ENCODE measurements at regions not wholly inside any gene's neighbourhood (a gene's known extent, or its start where the extent isn't known, plus 50 kb on each side); places are given as distances from the start of the nearest gene placed in this dataset.

DNA sequence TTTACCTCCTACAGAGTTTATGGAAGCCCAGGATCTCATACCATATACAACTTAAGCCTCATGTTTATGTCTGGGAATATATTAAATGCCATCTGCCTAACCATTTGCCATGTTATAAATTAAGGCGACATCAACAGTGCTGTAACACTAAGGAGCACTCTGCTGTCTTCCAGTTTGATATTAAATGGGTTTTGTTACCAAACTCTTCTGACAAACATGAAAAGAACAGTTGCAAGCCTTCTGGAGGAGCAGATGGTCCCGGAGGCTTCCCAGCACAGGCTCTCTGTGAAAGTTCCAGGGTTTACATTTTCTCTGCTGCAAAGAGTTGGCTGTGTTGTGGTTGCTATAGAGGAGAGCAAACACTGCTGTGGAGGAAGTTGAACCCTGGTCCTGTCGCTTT, 545.3 kb upstream of the SALL1 start:
- H3K4me1 ChIP-seq (ENCODE audit: control insufficient read depth, insufficient read depth, low read length): no peaks in the 10 kb centered on the region
- no peaks in the 10 kb centered on the region for H3K9me3 ChIP-seq (ENCODE audit: control insufficient read depth, insufficient read depth, low read length)
- DNase-seq (no peak), ATAC-seq (ENCODE audit: low read depth) (no peak)
- POLR2A ChIA-PET (ENCODE audit: unreplicated experiment): no interaction called here
- no peak overlapping the region for H3K4me3 ChIP-seq (ENCODE audit: insufficient read depth, low read depth, low read length)
- intact Hi-C loops (cut with micrococcal nuclease): no loop called here
- H3K23ac ChIP-seq (ENCODE audit: low read depth, low read length): no peak overlapping the region
- H3K36me3 ChIP-seq (ENCODE audit: control insufficient read depth, insufficient read depth, low read length): no peaks in the 10 kb centered on the region
- peaks cover 1% of the 10 kb centered on the region; the same call in 1 of the 2 replicates for H3K27me3 ChIP-seq (ENCODE audit: control insufficient read depth, insufficient read depth, low read length)
- TF ChIP-seq POLR2A (IDR thresholded peaks at IDR 0.05; ENCODE audit: low read depth, low read length) (no peak), FOS (IDR thresholded peaks at IDR 0.05; ENCODE audit: low read depth, low read length) (no peak), MAFK (IDR thresholded peaks at IDR 0.05; ENCODE audit: low read depth, low read length) (no peak), RFX5 (IDR thresholded peaks at IDR 0.05; ENCODE audit: low read depth, low read length) (no peak)
- TF ChIP-seq, protein P1, sequence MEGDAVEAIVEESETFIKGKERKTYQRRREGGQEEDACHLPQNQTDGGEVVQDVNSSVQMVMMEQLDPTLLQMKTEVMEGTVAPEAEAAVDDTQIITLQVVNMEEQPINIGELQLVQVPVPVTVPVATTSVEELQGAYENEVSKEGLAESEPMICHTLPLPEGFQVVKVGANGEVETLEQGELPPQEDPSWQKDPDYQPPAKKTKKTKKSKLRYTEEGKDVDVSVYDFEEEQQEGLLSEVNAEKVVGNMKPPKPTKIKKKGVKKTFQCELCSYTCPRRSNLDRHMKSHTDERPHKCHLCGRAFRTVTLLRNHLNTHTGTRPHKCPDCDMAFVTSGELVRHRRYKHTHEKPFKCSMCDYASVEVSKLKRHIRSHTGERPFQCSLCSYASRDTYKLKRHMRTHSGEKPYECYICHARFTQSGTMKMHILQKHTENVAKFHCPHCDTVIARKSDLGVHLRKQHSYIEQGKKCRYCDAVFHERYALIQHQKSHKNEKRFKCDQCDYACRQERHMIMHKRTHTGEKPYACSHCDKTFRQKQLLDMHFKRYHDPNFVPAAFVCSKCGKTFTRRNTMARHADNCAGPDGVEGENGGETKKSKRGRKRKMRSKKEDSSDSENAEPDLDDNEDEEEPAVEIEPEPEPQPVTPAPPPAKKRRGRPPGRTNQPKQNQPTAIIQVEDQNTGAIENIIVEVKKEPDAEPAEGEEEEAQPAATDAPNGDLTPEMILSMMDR (conservative IDR thresholded peaks at IDR 0.05; ENCODE audit: low read depth, low read length): no peak
- no peak overlapping the region for H4K5ac ChIP-seq (ENCODE audit: low read depth, low read length)
- dilution Hi-C loops (cut with HindIII; ENCODE audit: low sequenced_read_pairs, unreplicated experiment): no loop called here
- no peak overlapping the region for H3K18ac ChIP-seq (ENCODE audit: low read depth, low read length)
- no CpG with 5 or more reads among the region's 3 CpGs for WGBS, 2 experiments (ENCODE audit: extremely low coverage in 2 of 2, insufficient read length in 1 of 2)
- no peak overlapping the region for H3K4ac ChIP-seq (ENCODE audit: low read depth, low read length)
- H2AK9ac ChIP-seq (replicated peaks; ENCODE audit: low read depth, low read length, poor library complexity): no peak overlapping the region
- H2AFZ ChIP-seq (replicated peaks; ENCODE audit: low read length, poor library complexity): no peak overlapping the region
- H3K27ac ChIP-seq (ENCODE audit: insufficient read depth, low read length): no peak overlapping the region
- no peak overlapping the region for H4K8ac ChIP-seq (ENCODE audit: low read depth in 2 of 2, low read length in 2 of 2)
- CTCF ChIA-PET: no interaction called here
- no peak overlapping the region for H2BK20ac ChIP-seq (ENCODE audit: low read depth, low read length)
- H3K79me1 ChIP-seq (ENCODE audit: low read depth in 1 of 2, low read length in 2 of 2): no peaks in the 10 kb centered on the region
- no peak overlapping the region for H2BK5ac ChIP-seq (ENCODE audit: low read depth, low read length, poor library complexity, severe bottlenecking)
- H2BK120ac ChIP-seq (ENCODE audit: low read depth, low read length): no peak overlapping the region
- in situ Hi-C loops (cut with MboI; ENCODE audit: low sequenced_read_pairs): no loop called here
- H3K56ac ChIP-seq (ENCODE audit: extremely low read depth, insufficient read depth, low read length): no peak overlapping the region
- H2AK5ac ChIP-seq (ENCODE audit: low read depth, low read length): no peak overlapping the region
- no peak overlapping the region for H4K91ac ChIP-seq (ENCODE audit: insufficient read depth, low read depth, low read length)
- no peak overlapping the region for H3K9ac ChIP-seq (ENCODE audit: low read depth, low read length)
- no peaks in the 10 kb centered on the region for H4K20me1 ChIP-seq (ENCODE audit: insufficient read depth, low read length)
- H3K14ac ChIP-seq (replicated peaks; ENCODE audit: low read depth, low read length): no peak overlapping the region
- no peaks in the 10 kb centered on the region for H3K9me1 ChIP-seq (ENCODE audit: insufficient read depth, low read length)
- H2BK15ac ChIP-seq (ENCODE audit: low read depth, low read length): no peak overlapping the region
- no peak overlapping the region for H3K4me2 ChIP-seq (ENCODE audit: low read depth, low read length)
- BruUV-seq (replicated peaks): no TSS peak

Measured in IMR-90 (cell line).